Stimulated activated CD4-positive, alpha-beta T cell treated with anti-CD3 and anti-CD28 coated beads, Interleukin-4, amount 100 ng/mL, for 4 hours (primary cell): ENCODE measurements at regions not wholly inside any gene's neighbourhood (a gene's known extent, or its start where the extent isn't known, plus 50 kb on each side); places are given as distances from the start of the nearest gene placed in this dataset.
"Not testable (repeated sequence)": the region's sequence is repeated elsewhere in the genome, so short reads cannot be mapped to it uniquely, and the experiment has no call there.

Source experiments
- DNase-seq, 2 experiments: peaks; one replicate each; pipeline ENCODE4 v3.0.0-alpha.2; 2020

- no peak for DNase-seq
These were observed 221.8 kb upstream of the KLF3 start for GRCh38 chr4:38442073-38442788.

GRCh38 chr4:38449506-38450174 lies 214.4 kb upstream of the KLF3 start:
- DNase-seq, result no peak

GRCh38 chr4:38452009-38452408 lies 212.0 kb upstream of the KLF3 start:
- no peak for DNase-seq

- no peak for DNase-seq
These were observed 211.5 kb upstream of the KLF3 start for GRCh38 chr4:38452542-38452941.

- no peak for DNase-seq
These were observed 210.6 kb upstream of the KLF3 start for GRCh38 chr4:38453253-38453881.

GRCh38 chr4:38454284-38454683 lies 209.7 kb upstream of the KLF3 start:
- DNase-seq, result no peak

- DNase-seq, result no peak
These were observed 208.7 kb upstream of the KLF3 start for GRCh38 chr4:38455092-38455862.

- DNase-seq, result no peak
These were observed 207.9 kb upstream of the KLF3 start for GRCh38 chr4:38456096-38456495.

- no peak for DNase-seq
These were observed 202.7 kb upstream of the KLF3 start for GRCh38 chr4:38461342-38461741.

GRCh38 chr4:38462367-38463055 lies 201.5 kb upstream of the KLF3 start:
- DNase-seq, result no peak

GRCh38 chr4:38463268-38463958 lies 200.6 kb upstream of the KLF3 start:
- no peak for DNase-seq

GRCh38 chr4:38464328-38464727 lies 199.7 kb upstream of the KLF3 start:
- DNase-seq, result no peak

GRCh38 chr4:38466401-38466800 lies 197.6 kb upstream of the KLF3 start:
- no peak for DNase-seq

- DNase-seq, result no peak
These were observed 196.7 kb upstream of the KLF3 start for GRCh38 chr4:38467296-38467695.

- DNase-seq, result no peak
These were observed 195.6 kb upstream of the KLF3 start for GRCh38 chr4:38468339-38468866.

- no peak for DNase-seq
These were observed 194.6 kb upstream of the KLF3 start for GRCh38 chr4:38469410-38469809.

GRCh38 chr4:38470735-38471262 lies 193.2 kb upstream of the KLF3 start:
- DNase-seq, result no peak

GRCh38 chr4:38482696-38483095 lies 181.3 kb upstream of the KLF3 start:
- no peak for DNase-seq

GRCh38 chr4:38483628-38484027 lies 180.4 kb upstream of the KLF3 start:
- not testable (repeated sequence) for DNase-seq

GRCh38 chr4:38489011-38489861 lies 174.8 kb upstream of the KLF3 start:
- DNase-seq, result no peak
